ENCODE measurements at regions not wholly inside any gene's neighbourhood (a gene's known extent, or its start where the extent isn't known, plus 50 kb on each side); places are given as distances from the start of the nearest gene placed in this dataset.

- DNase-seq: no peak
Observed at GRCh38 chr2:14569294-14569693, 63.2 kb upstream of the LRATD1 start.

- DNase-seq: no peak
Observed at GRCh38 chr2:14572633-14573032, 59.9 kb upstream of the LRATD1 start.

DNA sequence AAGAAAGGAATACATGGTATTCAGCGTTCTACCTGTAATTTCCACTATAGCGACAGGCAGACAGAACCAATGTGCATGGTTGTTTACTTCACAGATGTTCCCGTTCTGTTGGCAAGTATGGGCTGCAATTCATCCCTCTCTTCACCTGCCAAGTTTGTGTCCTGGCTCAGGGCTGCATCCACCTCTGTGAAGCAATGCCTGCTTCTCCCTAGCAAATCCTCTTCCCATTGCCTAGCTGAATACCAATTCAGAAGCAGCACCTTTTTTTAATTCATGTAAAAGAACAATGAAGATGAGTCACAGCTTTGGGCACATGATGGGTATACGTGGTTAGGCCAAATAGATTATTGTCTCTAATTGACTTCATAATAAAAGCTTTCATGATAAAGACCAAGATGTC is 54.7 kb upstream of the LRATD1 start:
- no peak for DNase-seq

All from muscle of back (tissue), 3 donors.